GM23338 (cell line): ENCODE measurements at regions not wholly inside any gene's neighbourhood (a gene's known extent, or its start where the extent isn't known, plus 50 kb on each side); places are given as distances from the start of the nearest gene placed in this dataset.

Experiments
- ATAC-seq: fragments of 200-7000 bp; cut with Tn5 transposase; 3 replicates; pipeline ENCODE4 v1.9.1; 2020
- DNase-seq: peaks from one replicate; pipeline ENCODE4 v3.0.0-alpha.2; 2015; ENCODE audit warnings: low spot score
- H2AFZ ChIP-seq: fragments of 200-600 bp; sonication (generic); 2 replicates; pipeline ENCODE4 v1.8.0; 2016; ENCODE audit warnings: antibody characterized with exemption, mild to moderate bottlenecking, moderate library complexity
- H3F3A ChIP-seq: fragments of 200-600 bp; sonication (generic); replicated peaks from 2 replicates; pipeline ENCODE4 v1.8.0; 2017; ENCODE audit warnings: antibody characterized with exemption, mixed run types, low read depth
- H3K27ac ChIP-seq: fragments of 200-600 bp; sonication (generic); 2 replicates; pipeline ENCODE4 v1.6.1; 2016; ENCODE audit warnings: low read depth
- H3K27me3 ChIP-seq: fragments of 200-600 bp; sonication (generic); 2 replicates; pipeline ENCODE4 v1.8.0; 2016; ENCODE audit warnings: mild to moderate bottlenecking, mixed run types, moderate library complexity; ENCODE audit not compliant: insufficient read depth
- H3K36me3 ChIP-seq: fragments of 200-600 bp; sonication (generic); 2 replicates; pipeline ENCODE4 v1.8.0; 2016; ENCODE audit warnings: mild to moderate bottlenecking; ENCODE audit not compliant: insufficient read depth
- H3K4me1 ChIP-seq: fragments of 200-600 bp; sonication (generic); 2 replicates; pipeline ENCODE4 v1.8.0; 2016; ENCODE audit warnings: mild to moderate bottlenecking, moderate library complexity; ENCODE audit not compliant: insufficient read depth
- H3K4me2 ChIP-seq: fragments of 200-600 bp; sonication (generic); 2 replicates; pipeline ENCODE4 v1.7.1; 2017; ENCODE audit warnings: mixed run types
- H3K4me3 ChIP-seq: fragments of 200-600 bp; sonication (generic); 2 replicates; pipeline ENCODE4 v1.6.1; 2016; ENCODE audit warnings: mixed run types
- H3K79me2 ChIP-seq: fragments of 200-600 bp; sonication (generic); replicated peaks from 2 replicates; pipeline ENCODE4 v1.8.0; 2017; ENCODE audit warnings: mild to moderate bottlenecking; ENCODE audit not compliant: insufficient read depth
- H3K9me2 ChIP-seq: fragments of 200-600 bp; sonication (generic); 2 replicates; pipeline ENCODE4 v1.8.0; 2017; ENCODE audit not compliant: insufficient read depth
- H4K20me1 ChIP-seq: fragments of 200-600 bp; sonication (generic); replicated peaks from 2 replicates; pipeline ENCODE4 v1.8.0; 2017; ENCODE audit warnings: mild to moderate bottlenecking; ENCODE audit not compliant: insufficient read depth
- H3K27ac Mint-ChIP-seq: 2 replicates; pipeline ENCODE4 v1.8.0; 2020; ENCODE audit warnings: inconsistent platforms, mild to moderate bottlenecking, moderate library complexity, mixed read lengths
- H3K27me3 Mint-ChIP-seq: 3 replicates; pipeline ENCODE4 v1.8.0; 2022; ENCODE audit warnings: low read depth, mild to moderate bottlenecking, moderate library complexity, mixed read lengths, inconsistent platforms; ENCODE audit not compliant: insufficient read depth, poor library complexity
- H3K36me3 Mint-ChIP-seq: 3 replicates; pipeline ENCODE4 v1.8.0; 2021; ENCODE audit warnings: low read depth, mild to moderate bottlenecking, inconsistent platforms, moderate library complexity, mixed read lengths
- H3K4me1 Mint-ChIP-seq: 3 replicates; pipeline ENCODE4 v1.8.0; 2020; ENCODE audit warnings: mild to moderate bottlenecking, inconsistent platforms, mixed read lengths
- H3K4me3 Mint-ChIP-seq: 3 replicates; pipeline ENCODE4 v1.8.0; 2021; ENCODE audit warnings: moderate library complexity, mild to moderate bottlenecking, inconsistent platforms, mixed read lengths
- H3K9me3 Mint-ChIP-seq: 3 replicates; pipeline ENCODE4 v1.8.0; 2020; ENCODE audit warnings: moderate library complexity, mild to moderate bottlenecking, inconsistent platforms, mixed read lengths
- CTCF ChIP-seq, 2 experiments: fragments of 200-600 bp in 1 of 2; sonication (generic) in 1 of 2; conservative IDR thresholded peaks; 2 replicates each; pipeline versions ENCODE4 v1.5.1 to v1.6.1; 2016 to 2017; ENCODE audit warnings: antibody characterized with exemption in 2 of 2, low read depth in 2 of 2, mild to moderate bottlenecking in 2 of 2, moderate library complexity in 1 of 2
- EZH2 ChIP-seq: fragments of 200-600 bp; sonication (generic); IDR thresholded peaks from one replicate; pipeline ENCODE4 v1.8.0; 2017; ENCODE audit warnings: antibody characterized with exemption, mild to moderate bottlenecking, low read depth; ENCODE audit not compliant: unreplicated experiment
- EZH2phosphoT487 ChIP-seq: fragments of 200-600 bp; sonication (generic); IDR thresholded peaks from one replicate; pipeline ENCODE4 v1.8.1; 2018; ENCODE audit warnings: antibody characterized with exemption; ENCODE audit not compliant: unreplicated experiment
- NANOG ChIP-seq: IDR thresholded peaks from 2 replicates; pipeline ENCODE4 v1.6.1; 2016; ENCODE audit warnings: antibody characterized with exemption, borderline replicate concordance
- POLR2AphosphoS5 ChIP-seq: IDR thresholded peaks from 2 replicates; pipeline ENCODE4 v1.6.1; 2016; ENCODE audit warnings: antibody characterized with exemption, low read depth
- REST ChIP-seq: IDR thresholded peaks from one replicate; pipeline ENCODE4 v1.6.1; 2018; ENCODE audit warnings: antibody characterized with exemption; ENCODE audit not compliant: unreplicated experiment
- STAT1 ChIP-seq: IDR thresholded peaks from one replicate; pipeline ENCODE4 v1.6.1; 2016; ENCODE audit warnings: antibody characterized with exemption; ENCODE audit not compliant: unreplicated experiment
- ZNF331 ChIP-seq: fragments of 250-450 bp; sonication (Bioruptor Pico); IDR thresholded peaks from 2 replicates; pipeline ENCODE4 v1.5.0; 2020; ENCODE audit warnings: low read depth, mild to moderate bottlenecking, moderate library complexity
- TF ChIP-seq, protein P1 (sequence below): IDR thresholded peaks from 2 replicates; pipeline ENCODE4 v1.6.1; 2016; ENCODE audit warnings: antibody characterized with exemption

DNA sequence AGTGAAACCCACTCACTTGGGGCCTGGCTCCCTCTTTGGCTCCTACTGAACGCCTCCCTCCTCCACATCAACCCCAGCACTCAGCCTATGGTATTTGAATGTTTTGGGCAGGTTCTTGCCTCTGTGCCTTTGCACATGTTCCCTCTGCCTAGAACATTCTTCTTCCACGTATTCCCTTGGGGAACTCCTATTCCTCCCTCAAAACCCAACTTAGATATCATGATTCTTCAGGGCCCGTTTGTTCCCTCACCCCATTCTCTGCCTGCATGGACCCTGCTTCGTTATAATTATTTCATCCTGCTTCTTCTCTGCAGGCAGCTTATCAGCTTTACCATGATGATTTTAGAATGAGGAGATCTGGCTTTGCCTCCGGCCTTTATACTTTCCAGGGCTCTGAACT is 215.0 kb upstream of the IER5L start:
- no peaks in the 10 kb centered on the region for H3K36me3 Mint-ChIP-seq
- H3K9me3 Mint-ChIP-seq = no peaks in the 10 kb centered on the region
- H3K36me3 ChIP-seq = no peaks in the 10 kb centered on the region
- TF ChIP-seq EZH2phosphoT487 (no peak), STAT1 (no peak), POLR2AphosphoS5 (no peak)
- H3K4me1 ChIP-seq = no peaks in the 10 kb centered on the region
- DNase-seq (no peak), ATAC-seq (no peak)
- peaks cover 3% of the 10 kb centered on the region for H3K27me3 Mint-ChIP-seq
- no peak overlapping the region for H3K4me3 ChIP-seq
- H3K4me1 Mint-ChIP-seq = peaks cover 5% of the 10 kb centered on the region; the same call in 2 of the 3 replicates
- no peak overlapping the region for H3K4me3 Mint-ChIP-seq
- no peaks in the 10 kb centered on the region for H4K20me1 ChIP-seq
- no peak overlapping the region for H3K27ac ChIP-seq
- H3F3A ChIP-seq = no peaks in the 10 kb centered on the region
- no peaks in the 10 kb centered on the region for H3K79me2 ChIP-seq
- no peaks in the 10 kb centered on the region for H3K27me3 ChIP-seq
- no peak overlapping the region for H3K27ac Mint-ChIP-seq
- H2AFZ ChIP-seq = no peak overlapping the region
- H3K4me2 ChIP-seq = no peak overlapping the region
- peaks cover 15% of the 10 kb centered on the region; the same call in 1 of the 2 replicates for H3K9me2 ChIP-seq

DNA sequence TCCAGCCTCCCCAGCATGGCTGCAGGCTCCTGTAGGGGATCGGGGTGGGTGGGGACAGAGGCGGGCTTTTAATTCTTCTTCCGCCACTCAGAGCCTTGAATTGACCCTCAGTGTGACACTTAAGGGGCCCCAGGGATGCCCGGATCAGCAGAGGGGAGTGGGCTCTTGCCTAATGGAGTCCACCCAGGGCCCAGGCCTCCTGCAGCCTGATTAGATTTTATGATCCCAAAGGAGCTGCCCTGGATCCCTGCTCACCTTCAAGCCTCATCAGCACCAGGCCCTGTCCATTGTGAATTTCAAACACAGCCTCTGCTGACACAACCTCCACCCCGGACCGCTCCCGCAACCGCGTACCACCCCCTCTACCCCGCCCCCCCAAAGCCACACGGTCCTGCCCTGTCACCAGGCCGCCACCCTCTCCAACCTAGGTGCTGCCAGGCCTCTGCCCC is 214.1 kb upstream of the IER5L start:
- Mint-ChIP-seq H3K4me1 (peaks cover 5% of the 10 kb centered on the region; the same call in 2 of the 3 replicates), H3K27me3 (peaks cover 2% of the 10 kb centered on the region), H3K4me3 (no peak overlapping the region), H3K9me3 (no peaks in the 10 kb centered on the region), H3K27ac (no peak overlapping the region), H3K36me3 (no peaks in the 10 kb centered on the region)
- Histone ChIP-seq H2AFZ (no peak overlapping the region), H3K36me3 (no peaks in the 10 kb centered on the region), H3K79me2 (no peaks in the 10 kb centered on the region), H3K4me1 (no peaks in the 10 kb centered on the region), H3K27ac (no peak overlapping the region), H3K9me2 (peaks cover 15% of the 10 kb centered on the region; the same call in 1 of the 2 replicates), H3K4me2 (no peak overlapping the region), H3F3A (no peaks in the 10 kb centered on the region), H3K4me3 (no peak overlapping the region), H3K27me3 (no peaks in the 10 kb centered on the region), H4K20me1 (no peaks in the 10 kb centered on the region)
- DNase-seq (no peak), ATAC-seq (peak; percentile 84)
- TF ChIP-seq REST = peak; percentile 50
- no peak for TF ChIP-seq POLR2AphosphoS5
- TF ChIP-seq STAT1 = no peak
- TF ChIP-seq, protein P1, sequence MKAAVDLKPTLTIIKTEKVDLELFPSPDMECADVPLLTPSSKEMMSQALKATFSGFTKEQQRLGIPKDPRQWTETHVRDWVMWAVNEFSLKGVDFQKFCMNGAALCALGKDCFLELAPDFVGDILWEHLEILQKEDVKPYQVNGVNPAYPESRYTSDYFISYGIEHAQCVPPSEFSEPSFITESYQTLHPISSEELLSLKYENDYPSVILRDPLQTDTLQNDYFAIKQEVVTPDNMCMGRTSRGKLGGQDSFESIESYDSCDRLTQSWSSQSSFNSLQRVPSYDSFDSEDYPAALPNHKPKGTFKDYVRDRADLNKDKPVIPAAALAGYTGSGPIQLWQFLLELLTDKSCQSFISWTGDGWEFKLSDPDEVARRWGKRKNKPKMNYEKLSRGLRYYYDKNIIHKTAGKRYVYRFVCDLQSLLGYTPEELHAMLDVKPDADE = no peak
- no peak for TF ChIP-seq NANOG
- TF ChIP-seq CTCF (conservative IDR thresholded peaks at IDR 0.05; ENCODE audit: low read depth in 2 of 2) = no peak
- no peak for TF ChIP-seq ZNF331 (CRISPR knock-in tag)
- no peak for TF ChIP-seq EZH2phosphoT487
- TF ChIP-seq EZH2 = no peak
